ENCODE measurements at regions not wholly inside any gene's neighbourhood (a gene's known extent, or its start where the extent isn't known, plus 50 kb on each side); places are given as distances from the start of the nearest gene placed in this dataset.
A peak's percentile ranks its signal among the peaks of the same experiment; 100 is the strongest.

- TF ChIP-seq CTCF (IDR thresholded peaks at IDR 0.05; ENCODE audit: extremely low read depth, insufficient read depth, missing control alignments) = no peak
- in situ Hi-C loops (cut with MboI; ENCODE audit: low pct_unique_long_range_greater_than_20kb, low sequenced_read_pairs, unreplicated experiment) = no loop called here
- no peak for DNase-seq (ENCODE audit: low spot score)
These were observed 74.4 kb upstream of the KLF13 start for GRCh38 chr15:31252171-31252785.

GRCh38 chr15:31254431-31255175 is 72.0 kb upstream of the KLF13 start:
- in situ Hi-C loops (cut with MboI; ENCODE audit: low pct_unique_long_range_greater_than_20kb, low sequenced_read_pairs, unreplicated experiment) = no loop called here
- no peak for TF ChIP-seq CTCF (IDR thresholded peaks at IDR 0.05; ENCODE audit: extremely low read depth, insufficient read depth, missing control alignments)
- DNase-seq (ENCODE audit: low spot score) = no peak

- in situ Hi-C loops (cut with MboI; ENCODE audit: low pct_unique_long_range_greater_than_20kb, low sequenced_read_pairs, unreplicated experiment) = no loop called here
- DNase-seq (ENCODE audit: low spot score) = no peak
These were observed 71.5 kb upstream of the KLF13 start for GRCh38 chr15:31255176-31255510.

GRCh38 chr15:31255732-31256377 is 70.8 kb upstream of the KLF13 start:
- in situ Hi-C loops (cut with MboI; ENCODE audit: low pct_unique_long_range_greater_than_20kb, low sequenced_read_pairs, unreplicated experiment) = no loop called here
- no peak for TF ChIP-seq CTCF (IDR thresholded peaks at IDR 0.05; ENCODE audit: extremely low read depth, insufficient read depth, missing control alignments)
- DNase-seq (ENCODE audit: low spot score) = peak; percentile 68

More at GRCh38 chr15:31255176-31255510, 71.5 kb upstream of the KLF13 start:
- no peak for TF ChIP-seq CTCF (IDR thresholded peaks at IDR 0.05; ENCODE audit: extremely low read depth, insufficient read depth, missing control alignments)

- TF ChIP-seq CTCF (IDR thresholded peaks at IDR 0.05; ENCODE audit: extremely low read depth, insufficient read depth, missing control alignments) = no peak
- no peak for DNase-seq (ENCODE audit: low spot score)
- in situ Hi-C loops (cut with MboI; ENCODE audit: low pct_unique_long_range_greater_than_20kb, low sequenced_read_pairs, unreplicated experiment) = no loop called here
These were observed 70.0 kb upstream of the KLF13 start for GRCh38 chr15:31256378-31257265.

GRCh38 chr15:31257286-31257685 is 69.3 kb upstream of the KLF13 start:
- no peak for DNase-seq (ENCODE audit: low spot score)
- TF ChIP-seq CTCF (IDR thresholded peaks at IDR 0.05; ENCODE audit: extremely low read depth, insufficient read depth, missing control alignments) = no peak
- in situ Hi-C loops (cut with MboI; ENCODE audit: low pct_unique_long_range_greater_than_20kb, low sequenced_read_pairs, unreplicated experiment) = no loop called here
